ENCODE measurements at regions not wholly inside any gene's neighbourhood (a gene's known extent, or its start where the extent isn't known, plus 50 kb on each side); places are given as distances from the start of the nearest gene placed in this dataset.

- H3K36me3 Mint-ChIP-seq (ENCODE audit: low read depth): no peaks in the 10 kb centered on the region
- no peaks in the 10 kb centered on the region for H3K79me2 ChIP-seq (replicated peaks; ENCODE audit: insufficient read depth)
- no peak for TF ChIP-seq EZH2 (IDR thresholded peaks at IDR 0.05; ENCODE audit: low read depth, unreplicated experiment)
- TF ChIP-seq POLR2AphosphoS5 (IDR thresholded peaks at IDR 0.05; ENCODE audit: low read depth): no peak
- TF ChIP-seq ZNF331 (CRISPR knock-in tag; IDR thresholded peaks at IDR 0.05; ENCODE audit: low read depth): no peak
- no peak for TF ChIP-seq ETS1 (IDR thresholded peaks at IDR 0.05)
- TF ChIP-seq ZNF462 (CRISPR knock-in tag; IDR thresholded peaks at IDR 0.05): no peak
- TF ChIP-seq ZNF114 (CRISPR knock-in tag; IDR thresholded peaks at IDR 0.05): no peak
- TF ChIP-seq JUNB (IDR thresholded peaks at IDR 0.05; ENCODE audit: unreplicated experiment): no peak
- no peak for TF ChIP-seq STAT1 (IDR thresholded peaks at IDR 0.05; ENCODE audit: unreplicated experiment)
- no peak for TF ChIP-seq CTCF (conservative IDR thresholded peaks at IDR 0.05; ENCODE audit: low read depth in 2 of 2)
- no peak for TF ChIP-seq REST (IDR thresholded peaks at IDR 0.05; ENCODE audit: unreplicated experiment)
- TF ChIP-seq CREB1 (CRISPR knock-in tag; IDR thresholded peaks at IDR 0.05; ENCODE audit: low read depth): no peak
- no peak for TF ChIP-seq NANOG (IDR thresholded peaks at IDR 0.05; ENCODE audit: borderline replicate concordance)
- H4K20me1 ChIP-seq (replicated peaks; ENCODE audit: insufficient read depth): no peaks in the 10 kb centered on the region
- H3F3A ChIP-seq (replicated peaks; ENCODE audit: low read depth): no peaks in the 10 kb centered on the region
- H3K27me3 Mint-ChIP-seq (ENCODE audit: insufficient read depth, low read depth, poor library complexity): peaks cover 6% of the 10 kb centered on the region
- H3K27ac Mint-ChIP-seq: no peak overlapping the region; the same call in 1 of the 2 replicates
- DNase-seq (ENCODE audit: low spot score): peak; percentile 50
- ATAC-seq: peak; percentile 92
- no peaks in the 10 kb centered on the region for H3K36me3 ChIP-seq (ENCODE audit: insufficient read depth)
- no peak overlapping the region for H3K4me3 ChIP-seq
- H2AFZ ChIP-seq: peak overlapping the region; percentile 94
- peaks cover 21% of the 10 kb centered on the region for H3K4me1 Mint-ChIP-seq
- H3K27ac ChIP-seq (ENCODE audit: low read depth): no peak overlapping the region
- 0 out of 2 replicates have a peak, but pooled peaks cover 6% of the 10 kb centered on the region for H3K9me2 ChIP-seq (ENCODE audit: insufficient read depth)
- no peaks in the 10 kb centered on the region for H3K9me3 Mint-ChIP-seq
- H3K4me3 Mint-ChIP-seq: no peak overlapping the region
- H3K27me3 ChIP-seq (ENCODE audit: insufficient read depth): no peaks in the 10 kb centered on the region
- H3K4me1 ChIP-seq (ENCODE audit: insufficient read depth): peaks cover 14% of the 10 kb centered on the region
- H3K4me2 ChIP-seq: peak overlapping the region; percentile 66
These were observed 114.4 kb upstream of the HAAO start for GRCh38 chr2:42906557-42907411.

Data from GM23338 (cell line).